SK-N-SH (cell line): ENCODE measurements at regions not wholly inside any gene's neighbourhood (a gene's known extent, or its start where the extent isn't known, plus 50 kb on each side); places are given as distances from the start of the nearest gene placed in this dataset.
"Not testable (repeated sequence)": the region's sequence is repeated elsewhere in the genome, so short reads cannot be mapped to it uniquely, and the experiment has no call there.

ENCODE experiments used
- CTCF ChIA-PET: fragments of 300-600, 350-600 bp; formaldehyde crosslinking; extraction: SDS; loops from one replicate; lab custom pipeline; 2021; lab: Yijun Ruan, JAX
- POLR2A ChIA-PET: fragments of 350-600 bp; sonication (Branson Sonifier 250); formaldehyde crosslinking; extraction: SDS; loops from one replicate; lab custom pipeline; 2020; ENCODE audit warnings: antibody characterized with exemption, inconsistent platforms; lab: Yijun Ruan, JAX
- DNase-seq: peaks from one replicate; pipeline ENCODE4 v3.0.0; 2012
- H2AFZ ChIP-seq: fragments of 200-600 bp; sonication (generic); 2 replicates; pipeline ENCODE4 v1.8.1; 2016; ENCODE audit warnings: antibody characterized with exemption, mild to moderate bottlenecking, low read depth
- H3F3A ChIP-seq: fragments of 200-600 bp; sonication (generic); replicated peaks from 2 replicates; pipeline ENCODE3; 2016; ENCODE audit warnings: antibody characterized with exemption, mild to moderate bottlenecking; ENCODE audit not compliant: insufficient read depth
- H3K27ac ChIP-seq, 2 experiments: fragments of 200-500 bp in 1 of 2; fragments of 200-600 bp in 1 of 2; sonication (Bioruptor generic) in 1 of 2; sonication (generic), shearing (Covaris generic) in 1 of 2; 2 replicates each; pipeline versions ENCODE4 v1.5.1 to v1.6.1; 2014 to 2016; ENCODE audit warnings: low read depth in 2 of 2, inconsistent platforms in 1 of 2, low read length in 1 of 2, mild to moderate bottlenecking in 1 of 2, mixed read lengths in 1 of 2
- H3K27me3 ChIP-seq: fragments of 200-600 bp; sonication (generic), shearing (Covaris generic); 2 replicates; pipeline ENCODE4 v1.6.1; 2016; ENCODE audit warnings: mixed run types; ENCODE audit not compliant: insufficient read depth
- H3K36me3 ChIP-seq, 2 experiments: fragments of 200-500 bp in 1 of 2; fragments of 200-600 bp in 1 of 2; sonication (Bioruptor generic) in 1 of 2; sonication (generic) in 1 of 2; replicated peaks in 1 of 2; 2 replicates each; pipeline versions ENCODE3 to v1.5.1; 2014 to 2016; ENCODE audit warnings: low read length in 1 of 2, mild to moderate bottlenecking in 1 of 2; ENCODE audit not compliant: insufficient read depth in 2 of 2, control insufficient read depth in 1 of 2
- H3K4me1 ChIP-seq, 2 experiments: fragments of 200-500 bp in 1 of 2; fragments of 200-600 bp in 1 of 2; sonication (Bioruptor generic) in 1 of 2; sonication (generic), shearing (Covaris generic) in 1 of 2; 2 replicates each; pipeline versions ENCODE4 v1.5.1 to v1.6.1; 2014 to 2016; ENCODE audit warnings: low read depth in 1 of 2, low read length in 1 of 2, mixed run types in 1 of 2; ENCODE audit not compliant: insufficient read depth in 2 of 2, control insufficient read depth in 1 of 2
- H3K4me2 ChIP-seq: fragments of 200-600 bp; sonication (generic), shearing (Covaris generic); 2 replicates; pipeline ENCODE4 v1.6.1; 2017; ENCODE audit warnings: mixed run types
- H3K4me3 ChIP-seq, 2 experiments: fragments of 200-500 bp in 1 of 2; fragments of 200-600 bp in 1 of 2; sonication (Bioruptor generic) in 1 of 2; sonication (generic), shearing (Covaris generic) in 1 of 2; 2 replicates each; pipeline versions ENCODE4 v1.5.1 to v1.8.1; 2014 to 2016; ENCODE audit warnings: low read depth in 2 of 2, inconsistent platforms in 1 of 2, low read length in 1 of 2, mild to moderate bottlenecking in 1 of 2, mixed read lengths in 1 of 2, moderate library complexity in 1 of 2
- H3K79me2 ChIP-seq: fragments of 200-600 bp; sonication (generic); 2 replicates; pipeline ENCODE4 v1.8.1; 2017; ENCODE audit warnings: mild to moderate bottlenecking; ENCODE audit not compliant: insufficient read depth
- H3K9ac ChIP-seq: fragments of 200-600 bp; sonication (generic); 2 replicates; pipeline ENCODE4 v1.6.1; 2017; ENCODE audit warnings: mixed run types
- H3K9me2 ChIP-seq: fragments of 200-600 bp; sonication (generic); 2 replicates; pipeline ENCODE4 v1.6.1; 2017; ENCODE audit warnings: mixed run types
- H3K9me3 ChIP-seq: fragments of 200-600 bp; sonication (generic); 2 replicates; pipeline ENCODE4 v1.6.1; 2017; ENCODE audit warnings: mixed run types, mild to moderate bottlenecking, moderate library complexity
- H4K20me1 ChIP-seq: fragments of 200-600 bp; sonication (generic); 2 replicates; pipeline ENCODE4 v1.6.1; 2017; ENCODE audit warnings: mild to moderate bottlenecking, mixed run types; ENCODE audit not compliant: insufficient read depth
- CHD2 ChIP-seq: fragments of 150-350 bp; IDR thresholded peaks from 2 replicates; pipeline ENCODE4 v1.6.1; 2018; ENCODE audit warnings: low read length; ENCODE audit not compliant: partially characterized antibody
- GABPA ChIP-seq: IDR thresholded peaks from 2 replicates; pipeline ENCODE4 v1.4.0; 2012; ENCODE audit warnings: low read depth, mild to moderate bottlenecking
- GATA2 ChIP-seq: sonication (generic); formaldehyde crosslinking; IDR thresholded peaks from 2 replicates; pipeline ENCODE4 v1.5.0; 2020; ENCODE audit warnings: mild to moderate bottlenecking, missing genetic modification reagents
- NRF1 ChIP-seq: IDR thresholded peaks from 2 replicates; pipeline ENCODE4 v1.6.1; 2012; ENCODE audit warnings: low read depth, mild to moderate bottlenecking, low read length
- RAD21 ChIP-seq: IDR thresholded peaks from 2 replicates; pipeline ENCODE4 v1.6.1; 2012; ENCODE audit warnings: mild to moderate bottlenecking, low read length
- RFX5 ChIP-seq: IDR thresholded peaks from 2 replicates; pipeline ENCODE4 v1.6.1; 2012; ENCODE audit warnings: mild to moderate bottlenecking, improper control_type of control experiment, low read length
- TAF1 ChIP-seq: IDR thresholded peaks from 2 replicates; pipeline ENCODE4 v1.6.1; 2012; ENCODE audit warnings: low read depth, mild to moderate bottlenecking, low read length, moderate library complexity, borderline replicate concordance
- TCF12 ChIP-seq: IDR thresholded peaks from 2 replicates; pipeline ENCODE4 v1.4.0; 2012
- WGBS: methylation state at CpG from one replicate; pipeline ENCODE4 v1.1.6; 2017; ENCODE audit warnings: low lambda C conversion rate; 5-methylcytosine and 5-hydroxymethylcytosine counted together
- TF ChIP-seq, protein P1 (sequence below): IDR thresholded peaks from 2 replicates; pipeline ENCODE4 v1.6.1; 2012; ENCODE audit warnings: mild to moderate bottlenecking, low read depth, low read length, moderate library complexity

GRCh38 chr14:105620178-105620864 is 93.9 kb downstream of the TMEM121 start:
- WGBS: 44% methylated on average over 19 of the region's 35 CpGs
- H4K20me1 ChIP-seq, H3K36me3 ChIP-seq, H3F3A ChIP-seq, H3K9ac ChIP-seq, H3K4me1 ChIP-seq, H3K79me2 ChIP-seq, H3K27ac ChIP-seq, H3K9me2 ChIP-seq, H3K4me3 ChIP-seq, H3K27me3 ChIP-seq, DNase-seq, CTCF ChIA-PET, H3K4me2 ChIP-seq, H3K9me3 ChIP-seq, POLR2A ChIA-PET, H2AFZ ChIP-seq: not testable (repeated sequence)

DNA sequence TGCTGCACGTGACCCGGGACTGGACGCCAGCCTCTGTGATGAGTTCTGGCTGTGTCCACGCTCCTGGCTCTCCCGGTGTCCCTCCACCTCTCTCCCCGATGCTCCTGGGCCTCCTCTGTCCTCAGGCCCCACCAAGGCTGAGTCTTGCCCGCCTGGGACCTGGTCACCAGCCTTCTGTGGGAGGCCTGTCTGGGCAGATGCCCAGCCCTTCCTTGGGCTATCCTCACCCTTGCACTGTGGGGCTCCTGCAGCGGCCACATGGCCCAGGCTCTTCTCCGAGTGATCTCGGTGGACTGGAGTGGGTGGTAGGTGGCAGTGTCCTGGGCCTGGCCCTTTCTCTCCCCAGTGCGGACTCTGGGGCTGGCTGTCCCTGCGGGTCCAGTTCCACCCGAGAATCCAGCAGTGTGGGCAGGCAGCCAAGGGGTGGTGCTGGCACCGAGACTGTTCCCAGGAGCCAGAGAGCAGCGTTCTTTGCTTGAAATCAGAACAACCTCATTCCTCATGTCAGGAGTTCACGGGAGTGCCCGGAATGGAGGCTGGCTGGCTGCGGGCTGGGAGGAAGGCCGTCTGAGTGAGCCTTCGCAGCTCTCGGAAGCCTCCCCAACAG is 94.6 kb downstream of the TMEM121 start:
- H3K79me2 ChIP-seq, POLR2A ChIA-PET, H3K27me3 ChIP-seq, H3K4me2 ChIP-seq, H3K4me3 ChIP-seq, H3K9me3 ChIP-seq, H3K27ac ChIP-seq, CTCF ChIA-PET, H3K4me1 ChIP-seq, H3K9ac ChIP-seq, H4K20me1 ChIP-seq, DNase-seq, H3F3A ChIP-seq, H3K36me3 ChIP-seq, H2AFZ ChIP-seq, H3K9me2 ChIP-seq: not testable (repeated sequence)
- WGBS: 42% methylated on average over 2 of the region's 21 CpGs

DNA sequence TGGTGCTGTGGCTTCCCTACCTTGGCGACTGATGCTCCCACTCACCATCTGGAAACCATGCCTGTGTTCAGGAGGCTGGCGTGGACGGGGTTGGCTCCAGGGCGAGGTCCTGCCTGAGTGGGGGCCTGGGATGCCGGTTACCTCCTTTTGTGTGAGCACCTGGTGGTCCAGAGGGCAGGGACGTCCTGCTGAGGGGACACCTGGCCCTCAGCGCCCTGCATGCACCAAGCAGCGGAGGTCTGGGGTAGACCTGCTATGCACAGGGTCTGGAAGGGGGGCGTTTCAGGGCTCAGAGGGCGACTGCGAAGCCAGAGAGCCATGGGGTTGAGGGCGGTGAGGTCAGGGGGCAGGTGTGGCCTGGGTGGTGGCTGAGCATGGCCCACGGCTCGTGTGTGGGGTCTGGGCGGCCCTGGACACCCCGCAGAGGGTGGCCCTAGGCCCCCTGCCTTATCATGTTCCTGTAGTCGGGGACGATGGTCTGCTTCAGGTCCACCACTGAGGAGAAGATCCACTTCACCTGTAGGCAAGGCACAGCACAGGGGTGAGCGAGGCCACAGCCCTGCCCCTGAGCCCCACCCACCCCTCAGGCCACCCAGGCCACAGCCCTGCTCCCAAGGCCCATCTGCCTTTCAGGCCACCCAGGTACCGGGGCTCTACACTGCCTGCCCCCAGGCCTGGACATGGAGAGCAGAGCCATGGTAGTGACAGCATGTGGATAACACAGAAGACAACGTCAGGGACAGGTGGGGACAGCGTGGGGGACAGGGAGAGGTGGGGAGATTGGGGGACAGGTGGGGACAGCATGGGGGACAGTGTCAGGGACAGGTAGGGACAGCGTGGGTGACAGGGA is 95.3 kb downstream of the TMEM121 start:
- H3K36me3 ChIP-seq, H3K27ac ChIP-seq, H3K4me2 ChIP-seq, H4K20me1 ChIP-seq, H3K79me2 ChIP-seq, DNase-seq, CTCF ChIA-PET, H3F3A ChIP-seq, POLR2A ChIA-PET, H3K4me3 ChIP-seq, H3K27me3 ChIP-seq, H3K9ac ChIP-seq, H3K9me3 ChIP-seq, H3K4me1 ChIP-seq, H2AFZ ChIP-seq, H3K9me2 ChIP-seq: not testable (repeated sequence)
- WGBS: 7% methylated on average over 13 of the region's 23 CpGs

GRCh38 chr14:105622329-105622955 is 96.1 kb downstream of the TMEM121 start:
- H3K9ac ChIP-seq: no peak overlapping the region
- ChIA-PET CTCF (no interaction called here), POLR2A (no interaction called here)
- H3K9me3 ChIP-seq: no peaks in the 10 kb centered on the region
- H2AFZ ChIP-seq: no peak overlapping the region
- DNase-seq: no peak
- no peak overlapping the region for H3K27ac ChIP-seq
- H3K4me1 ChIP-seq: no peaks in the 10 kb centered on the region; a peak in 1 of 4 replicates
- H4K20me1 ChIP-seq: no peaks in the 10 kb centered on the region
- no peaks in the 10 kb centered on the region for H3K36me3 ChIP-seq
- no peaks in the 10 kb centered on the region for H3K9me2 ChIP-seq
- H3K27me3 ChIP-seq: no peaks in the 10 kb centered on the region; the same call in 1 of the 2 replicates
- H3K4me2 ChIP-seq: no peak overlapping the region
- H3K79me2 ChIP-seq: no peaks in the 10 kb centered on the region
- H3F3A ChIP-seq: no peaks in the 10 kb centered on the region
- 26% methylated on average over 12 of the region's 12 CpGs for WGBS
- H3K4me3 ChIP-seq: no peak overlapping the region
- TF ChIP-seq GABPA: no peak
- no peak for TF ChIP-seq NRF1
- no peak for TF ChIP-seq TAF1
- TF ChIP-seq RFX5: no peak
- TF ChIP-seq TCF12: no peak
- TF ChIP-seq, protein P1, sequence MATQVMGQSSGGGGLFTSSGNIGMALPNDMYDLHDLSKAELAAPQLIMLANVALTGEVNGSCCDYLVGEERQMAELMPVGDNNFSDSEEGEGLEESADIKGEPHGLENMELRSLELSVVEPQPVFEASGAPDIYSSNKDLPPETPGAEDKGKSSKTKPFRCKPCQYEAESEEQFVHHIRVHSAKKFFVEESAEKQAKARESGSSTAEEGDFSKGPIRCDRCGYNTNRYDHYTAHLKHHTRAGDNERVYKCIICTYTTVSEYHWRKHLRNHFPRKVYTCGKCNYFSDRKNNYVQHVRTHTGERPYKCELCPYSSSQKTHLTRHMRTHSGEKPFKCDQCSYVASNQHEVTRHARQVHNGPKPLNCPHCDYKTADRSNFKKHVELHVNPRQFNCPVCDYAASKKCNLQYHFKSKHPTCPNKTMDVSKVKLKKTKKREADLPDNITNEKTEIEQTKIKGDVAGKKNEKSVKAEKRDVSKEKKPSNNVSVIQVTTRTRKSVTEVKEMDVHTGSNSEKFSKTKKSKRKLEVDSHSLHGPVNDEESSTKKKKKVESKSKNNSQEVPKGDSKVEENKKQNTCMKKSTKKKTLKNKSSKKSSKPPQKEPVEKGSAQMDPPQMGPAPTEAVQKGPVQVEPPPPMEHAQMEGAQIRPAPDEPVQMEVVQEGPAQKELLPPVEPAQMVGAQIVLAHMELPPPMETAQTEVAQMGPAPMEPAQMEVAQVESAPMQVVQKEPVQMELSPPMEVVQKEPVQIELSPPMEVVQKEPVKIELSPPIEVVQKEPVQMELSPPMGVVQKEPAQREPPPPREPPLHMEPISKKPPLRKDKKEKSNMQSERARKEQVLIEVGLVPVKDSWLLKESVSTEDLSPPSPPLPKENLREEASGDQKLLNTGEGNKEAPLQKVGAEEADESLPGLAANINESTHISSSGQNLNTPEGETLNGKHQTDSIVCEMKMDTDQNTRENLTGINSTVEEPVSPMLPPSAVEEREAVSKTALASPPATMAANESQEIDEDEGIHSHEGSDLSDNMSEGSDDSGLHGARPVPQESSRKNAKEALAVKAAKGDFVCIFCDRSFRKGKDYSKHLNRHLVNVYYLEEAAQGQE: no peak
- no peak for TF ChIP-seq CHD2
- TF ChIP-seq RAD21: no peak
- TF ChIP-seq GATA2 (CRISPR knock-in tag): no peak
